ENCODE measurements at regions not wholly inside any gene's neighbourhood (a gene's known extent, or its start where the extent isn't known, plus 50 kb on each side); places are given as distances from the start of the nearest gene placed in this dataset.

GRCh38 chr17:17417718-17418181 lies 59.0 kb upstream of the MED9 start (continued):
- TF ChIP-seq NRL (CRISPR knock-in tag; IDR thresholded peaks at IDR 0.05; ENCODE audit: borderline replicate concordance), result no peak
- no peak for TF ChIP-seq ZNF609 (CRISPR knock-in tag; IDR thresholded peaks at IDR 0.05; ENCODE audit: borderline replicate concordance)
- no peak for TF ChIP-seq EEA1 (CRISPR knock-in tag; IDR thresholded peaks at IDR 0.05; ENCODE audit: borderline replicate concordance)
- TF ChIP-seq ZC3H4 (CRISPR knock-in tag; IDR thresholded peaks at IDR 0.05; ENCODE audit: borderline replicate concordance), result no peak
- TF ChIP-seq ZBTB8A (CRISPR knock-in tag; IDR thresholded peaks at IDR 0.05; ENCODE audit: borderline replicate concordance, low read depth), result no peak
- no peak for TF ChIP-seq KLF9 (CRISPR knock-in tag; IDR thresholded peaks at IDR 0.05; ENCODE audit: low read depth)
- TF ChIP-seq SOX13 (IDR thresholded peaks at IDR 0.05), result no peak
- TF ChIP-seq SOX13 (CRISPR knock-in tag; conservative IDR thresholded peaks at IDR 0.05 in 1 of 2, IDR thresholded peaks at IDR 0.05 in 1 of 2), result peak in 1 of 2 experiments; percentile 48; a peak in 1 of 4 replicates
- TF ChIP-seq RFX1 (IDR thresholded peaks at IDR 0.05), result no peak
- TF ChIP-seq LBX2 (CRISPR knock-in tag; IDR thresholded peaks at IDR 0.05; ENCODE audit: borderline replicate concordance), result no peak
- TF ChIP-seq CBX5 (CRISPR knock-in tag; IDR thresholded peaks at IDR 0.05; ENCODE audit: borderline replicate concordance), result no peak; the same call in 1 of the 2 replicates
- TF ChIP-seq REST (IDR thresholded peaks at IDR 0.05; ENCODE audit: borderline replicate concordance in 1 of 2, low read depth in 1 of 2, low read length in 2 of 2), result no peak
- no peak for TF ChIP-seq CSRNP2 (CRISPR knock-in tag; conservative IDR thresholded peaks at IDR 0.05; ENCODE audit: low read depth)
- peak; percentile 65; the same call in 1 of the 2 replicates for TF ChIP-seq CEBPB (IDR thresholded peaks at IDR 0.05; ENCODE audit: borderline replicate concordance, low read depth, low read length)
- no peak for TF ChIP-seq ZNF441 (CRISPR knock-in tag; IDR thresholded peaks at IDR 0.05; ENCODE audit: borderline replicate concordance)
- TF ChIP-seq, protein P1, sequence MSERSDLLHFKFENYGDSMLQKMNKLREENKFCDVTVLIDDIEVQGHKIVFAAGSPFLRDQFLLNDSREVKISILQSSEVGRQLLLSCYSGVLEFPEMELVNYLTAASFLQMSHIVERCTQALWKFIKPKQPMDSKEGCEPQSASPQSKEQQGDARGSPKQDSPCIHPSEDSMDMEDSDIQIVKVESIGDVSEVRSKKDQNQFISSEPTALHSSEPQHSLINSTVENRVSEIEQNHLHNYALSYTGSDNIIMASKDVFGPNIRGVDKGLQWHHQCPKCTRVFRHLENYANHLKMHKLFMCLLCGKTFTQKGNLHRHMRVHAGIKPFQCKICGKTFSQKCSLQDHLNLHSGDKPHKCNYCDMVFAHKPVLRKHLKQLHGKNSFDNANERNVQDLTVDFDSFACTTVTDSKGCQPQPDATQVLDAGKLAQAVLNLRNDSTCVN (CRISPR knock-in tag; IDR thresholded peaks at IDR 0.05; ENCODE audit: borderline replicate concordance), result no peak
